Astrocyte of the cerebellum (primary cell): ENCODE measurements at regions not wholly inside any gene's neighbourhood (a gene's known extent, or its start where the extent isn't known, plus 50 kb on each side); places are given as distances from the start of the nearest gene placed in this dataset.

ENCODE experiments used
- DNase-seq: peaks from one replicate; pipeline ENCODE4 v3.0.0-alpha.2; 2011; ENCODE audit warnings: low read depth
- H3K4me3 ChIP-seq: 2 replicates; pipeline ENCODE4 v1.5.1; 2011; ENCODE audit warnings: mild to moderate bottlenecking, low read depth, low read length, moderate library complexity
- CTCF ChIP-seq: IDR thresholded peaks from 2 replicates; pipeline ENCODE4 v1.5.1; 2012; ENCODE audit warnings: low read length, low read depth, moderate library complexity, mild to moderate bottlenecking; ENCODE audit errors: missing control alignments
- in situ Hi-C: cut with HindIII; loops from 2 replicates; pipeline ENCODE4 v1.10.0; 2017; ENCODE audit warnings: low sequenced_read_pairs

GRCh38 chr10:29962166-29962850 is 97.1 kb downstream of the JCAD start:
- TF ChIP-seq CTCF, result no peak
- in situ Hi-C loops, result no loop called here
- no peak overlapping the region for H3K4me3 ChIP-seq
- DNase-seq, result no peak

- no peak overlapping the region for H3K4me3 ChIP-seq
- DNase-seq, result no peak
- TF ChIP-seq CTCF, result no peak
- in situ Hi-C loops, result no loop called here
Measured at GRCh38 chr10:29961351-29961750, 98.0 kb downstream of the JCAD start.

- H3K4me3 ChIP-seq, result no peak overlapping the region
- no peak for DNase-seq
- in situ Hi-C loops, result no loop called here
- TF ChIP-seq CTCF, result no peak
Measured at GRCh38 chr10:29960261-29960660, 99.1 kb downstream of the JCAD start.

- in situ Hi-C loops, result no loop called here
- DNase-seq, result no peak
- no peak overlapping the region for H3K4me3 ChIP-seq
- TF ChIP-seq CTCF, result no peak
Measured at GRCh38 chr10:29959586-29959985, 99.8 kb downstream of the JCAD start.

GRCh38 chr10:29958440-29958839 is 100.9 kb downstream of the JCAD start:
- no peak for TF ChIP-seq CTCF
- no peak overlapping the region for H3K4me3 ChIP-seq
- no peak for DNase-seq
- in situ Hi-C loops, result no loop called here

GRCh38 chr10:29957907-29958331 is 101.5 kb downstream of the JCAD start:
- peak; percentile 36 for DNase-seq
- in situ Hi-C loops, result no loop called here
- H3K4me3 ChIP-seq, result no peak overlapping the region
- TF ChIP-seq CTCF, result no peak
